DOHH2 (cell line): ENCODE measurements at regions not wholly inside any gene's neighbourhood (a gene's known extent, or its start where the extent isn't known, plus 50 kb on each side); places are given as distances from the start of the nearest gene placed in this dataset.

Experiments used
- CTCF ChIP-seq: fragments of 200-600 bp; sonication (generic); IDR thresholded peaks from one replicate; pipeline ENCODE4 v1.5.1; 2014; ENCODE audit warnings: antibody characterized with exemption, mild to moderate bottlenecking, low read depth, low read length; ENCODE audit not compliant: poor library complexity, severe bottlenecking
- EZH2phosphoT487 ChIP-seq: fragments of 200-600 bp; sonication (generic); IDR thresholded peaks from 2 replicates; pipeline ENCODE4 v1.6.1; 2017; ENCODE audit warnings: borderline replicate concordance, mild to moderate bottlenecking, antibody characterized with exemption, low read length, moderate library complexity, mixed read lengths

GRCh38 chr13:76641056-76641455 is 245.1 kb downstream of the KCTD12 start:
- no peak for TF ChIP-seq CTCF
- TF ChIP-seq EZH2phosphoT487, result no peak
